HepG2 (cell line): ENCODE measurements at regions not wholly inside any gene's neighbourhood (a gene's known extent, or its start where the extent isn't known, plus 50 kb on each side); places are given as distances from the start of the nearest gene placed in this dataset.

Source experiments
- ATAC-seq: fragments of 200-7000 bp; cut with Tn5 transposase; 3 replicates; pipeline ENCODE4 v1.9.1; 2020; ENCODE audit warnings: mild to moderate bottlenecking, moderate library complexity
- BruUV-seq: library from RNA; stranded (reverse); fragments of 400-500 nt; replicated peaks from 2 replicates; lab custom pipeline; 2021; lab: Mats Ljungman, UMichigan
- CTCF ChIA-PET: fragments of 300-600 bp; formaldehyde crosslinking; extraction: SDS; loops from one replicate; lab custom pipeline; 2021; ENCODE audit warnings: low total read pairs, inconsistent platforms, low intra/inter-chr PET ratio; lab: Yijun Ruan, JAX
- POLR2A ChIA-PET: fragments of 350-600 bp; sonication (Branson Sonifier 250); formaldehyde crosslinking; loops from one replicate; lab custom pipeline; 2020; ENCODE audit warnings: antibody characterized with exemption, inconsistent platforms; lab: Yijun Ruan, JAX
- DNase-seq: peaks from one replicate; pipeline ENCODE4 v3.0.0-alpha.2; 2015; ENCODE audit warnings: low spot score
- FAIRE-seq: peaks from 3 replicates; lab custom pipeline; 2011; peaks lifted over from hg19 to GRCh38; lab: Jason Lieb, UNC
- H2AFZ ChIP-seq: one replicate; pipeline ENCODE4 v1.6.1; 2011; ENCODE audit warnings: low read length, inconsistent platforms
- H3K27ac ChIP-seq: fragments of 300-600 bp; 3 replicates; pipeline ENCODE4 v1.8.0; 2011; ENCODE audit warnings: mixed run types, mild to moderate bottlenecking, mixed read lengths, low read length, inconsistent platforms; ENCODE audit not compliant: insufficient read depth; ENCODE audit errors: extremely low read length
- H3K27me3 ChIP-seq, 2 experiments: fragments of 200-600 bp in 1 of 2; 2 replicates in 1 of 2; 3 replicates in 1 of 2; pipeline versions ENCODE4 v1.6.0 to v1.8.0; 2011; ENCODE audit warnings: low read length in 2 of 2, mild to moderate bottlenecking in 2 of 2, moderate library complexity in 2 of 2, inconsistent platforms in 1 of 2; ENCODE audit not compliant: insufficient read depth in 2 of 2, control insufficient read depth in 1 of 2
- H3K36me3 ChIP-seq, 2 experiments: fragments of 200-600 bp in 1 of 2; replicated peaks in 1 of 2; 2 replicates in 1 of 2; 3 replicates in 1 of 2; pipeline versions ENCODE4 v1.5.1 to v1.8.0; 2011; ENCODE audit warnings: low read length in 2 of 2, inconsistent platforms in 1 of 2; ENCODE audit not compliant: insufficient read depth in 2 of 2, control insufficient read depth in 1 of 2
- H3K4me1 ChIP-seq: 2 replicates; pipeline ENCODE4 v1.5.1; 2012; ENCODE audit warnings: low read length, inconsistent platforms; ENCODE audit not compliant: insufficient read depth
- H3K4me2 ChIP-seq: 2 replicates; pipeline ENCODE4 v1.6.0; 2011; ENCODE audit warnings: low read depth, low read length, inconsistent platforms
- H3K4me3 ChIP-seq, 3 experiments: fragments of 200-600 bp in 1 of 3; sonication (generic), shearing (Covaris generic) in 1 of 3; replicated peaks in 1 of 3; 2 replicates each; pipeline ENCODE4 v1.5.1; 2011 to 2016; ENCODE audit warnings: low read length in 3 of 3, inconsistent platforms in 2 of 3, low read depth in 2 of 3, mild to moderate bottlenecking in 2 of 3, control low read depth in 1 of 3, mixed read lengths in 1 of 3; ENCODE audit not compliant: insufficient read depth in 1 of 3
- H3K79me2 ChIP-seq: one replicate; pipeline ENCODE4 v1.6.1; 2011; ENCODE audit warnings: low read length, inconsistent platforms; ENCODE audit not compliant: insufficient read depth
- H3K9ac ChIP-seq: 2 replicates; pipeline ENCODE4 v1.6.0; 2011; ENCODE audit warnings: mild to moderate bottlenecking, low read depth, low read length, inconsistent platforms; ENCODE audit not compliant: insufficient read depth
- H3K9me3 ChIP-seq: 2 replicates; pipeline ENCODE4 v1.5.1; 2012; ENCODE audit warnings: mild to moderate bottlenecking, low read length
- H4K20me1 ChIP-seq: 2 replicates; pipeline ENCODE4 v1.6.0; 2011; ENCODE audit warnings: inconsistent platforms, mild to moderate bottlenecking, low read length, moderate library complexity; ENCODE audit not compliant: insufficient read depth
- ARNT2 ChIP-seq: sonication (generic); formaldehyde crosslinking; IDR thresholded peaks from 2 replicates; pipeline ENCODE4 v1.8.0; 2022; ENCODE audit warnings: mild to moderate bottlenecking, low read depth, missing genetic modification reagents, moderate library complexity
- CREB3 ChIP-seq: sonication (generic); formaldehyde crosslinking; IDR thresholded peaks from 2 replicates; pipeline ENCODE4 v1.5.0; 2020; ENCODE audit warnings: missing genetic modification reagents
- FOXA1 ChIP-seq, 2 experiments: fragments of 450-650 bp in 1 of 2; sonication (generic) in 1 of 2; formaldehyde crosslinking in 1 of 2; IDR thresholded peaks; 2 replicates each; pipeline versions ENCODE4 v1.4.0 to v1.6.1; 2016 to 2020; ENCODE audit warnings: missing genetic modification reagents in 1 of 2
- MAFK ChIP-seq, 2 experiments: IDR thresholded peaks in 1 of 2; conservative IDR thresholded peaks in 1 of 2; 2 replicates each; pipeline ENCODE4 v1.6.1; 2011; ENCODE audit warnings: improper control_type of control experiment in 2 of 2, low read length in 2 of 2
- NR1H2 ChIP-seq: sonication (generic); formaldehyde crosslinking; IDR thresholded peaks from 2 replicates; pipeline ENCODE4 v1.8.1; 2022; ENCODE audit warnings: low read depth, missing genetic modification reagents, borderline replicate concordance
- TCF7L2 ChIP-seq: IDR thresholded peaks from 2 replicates; pipeline ENCODE4 v1.6.1; 2011; ENCODE audit warnings: mild to moderate bottlenecking, low read depth, low read length, moderate library complexity
- TOPORS ChIP-seq: sonication (generic); formaldehyde crosslinking; IDR thresholded peaks from 2 replicates; pipeline ENCODE4 v1.8.0; 2023; ENCODE audit warnings: mild to moderate bottlenecking, missing genetic modification reagents
- ZNF296 ChIP-seq: sonication (generic); formaldehyde crosslinking; conservative IDR thresholded peaks from 2 replicates; pipeline ENCODE4 v1.5.0; 2020; ENCODE audit warnings: mild to moderate bottlenecking, missing genetic modification reagents
- ZNF383 ChIP-seq: sonication (generic); formaldehyde crosslinking; IDR thresholded peaks from 2 replicates; pipeline ENCODE4 v1.4.0; 2020; ENCODE audit warnings: missing genetic modification reagents, mild to moderate bottlenecking, borderline replicate concordance
- ZNF546 ChIP-seq: sonication (generic); formaldehyde crosslinking; conservative IDR thresholded peaks from 2 replicates; pipeline ENCODE4 v1.8.1; 2023; ENCODE audit warnings: mild to moderate bottlenecking, missing genetic modification reagents
- WGBS: methylation state at CpG from one replicate; pipeline ENCODE4 v1.1.6; 2017; ENCODE audit warnings: low lambda C conversion rate; 5-methylcytosine and 5-hydroxymethylcytosine counted together
- in situ Hi-C: cut with HindIII; loops from 2 replicates; pipeline ENCODE4 v1.10.0; 2017; ENCODE audit warnings: low pct_unique_long_range_greater_than_20kb; ENCODE audit not compliant: extremely low pct_ligation_motif_present
- intact Hi-C: fragments of 100-400 bp; cut with micrococcal nuclease; formaldehyde crosslinking; loops from one replicate; pipeline ENCODE4 v1.10.0; 2022; ENCODE audit not compliant: unreplicated experiment

GRCh38 chr4:158067646-158068045, 105.2 kb downstream of the GASK1B start:
- intact Hi-C loops, result no loop called here
- POLR2A ChIA-PET, result no interaction called here
- H3K9me3 ChIP-seq, result no peaks in the 10 kb centered on the region
- H3K27ac ChIP-seq, result no peak overlapping the region
- BruUV-seq, result no TSS peak
- DNase-seq (no peak), ATAC-seq (no peak), FAIRE-seq (no peak)
- H3K4me1 ChIP-seq, result no peaks in the 10 kb centered on the region
- H3K79me2 ChIP-seq, result no peaks in the 10 kb centered on the region
- WGBS, result 32% methylated on average over 2 of the region's 2 CpGs
- H3K27me3 ChIP-seq, result no peaks in the 10 kb centered on the region
- H3K4me2 ChIP-seq, result no peak overlapping the region
- H3K9ac ChIP-seq, result no peak overlapping the region
- H2AFZ ChIP-seq, result no peak overlapping the region
- H3K4me3 ChIP-seq, result no peak overlapping the region
- no peaks in the 10 kb centered on the region for H4K20me1 ChIP-seq
- TF ChIP-seq TOPORS, result no peak
- no peak for TF ChIP-seq MAFK (conservative IDR thresholded peaks at IDR 0.05 in 1 of 2, IDR thresholded peaks at IDR 0.05 in 1 of 2; ENCODE audit: low read length in 2 of 2)
- in situ Hi-C loops, result no loop called here
- no peaks in the 10 kb centered on the region for H3K36me3 ChIP-seq
- CTCF ChIA-PET, result no interaction called here

- Histone ChIP-seq H3K79me2 (no peaks in the 10 kb centered on the region), H3K9me3 (no peaks in the 10 kb centered on the region), H3K9ac (no peak overlapping the region), H3K36me3 (no peaks in the 10 kb centered on the region), H3K4me3 (no peak overlapping the region), H2AFZ (no peak overlapping the region), H3K27ac (no peak overlapping the region), H4K20me1 (no peaks in the 10 kb centered on the region), H3K4me2 (no peak overlapping the region), H3K4me1 (no peaks in the 10 kb centered on the region), H3K27me3 (no peaks in the 10 kb centered on the region)
- intact Hi-C loops (loop anchor here (1.0 kb wide), 1 partner anchor 73 kb away; no protein-coding TSS in a partner anchor), in situ Hi-C loops (no loop called here)
- no TSS peak for BruUV-seq
- no peak for ATAC-seq
- TF ChIP-seq ZNF546 (CRISPR knock-in tag) (no peak), ZNF296 (CRISPR knock-in tag) (no peak), FOXA1 (IDR thresholded peaks at IDR 0.05) (no peak), FOXA1 (CRISPR knock-in tag; IDR thresholded peaks at IDR 0.05) (no peak), ARNT2 (CRISPR knock-in tag) (no peak), TCF7L2 (no peak), CREB3 (CRISPR knock-in tag) (no peak), ZNF383 (no peak), NR1H2 (CRISPR knock-in tag) (no peak)
- 48% methylated on average over 1 of the region's 1 CpG for WGBS
- DNase-seq, result no peak
- FAIRE-seq, result no peak
- ChIA-PET CTCF (no interaction called here), POLR2A (no interaction called here)
Observed at GRCh38 chr4:158065603-158066002, 107.2 kb downstream of the GASK1B start.
